Skeletal muscle cell (primary cell): ENCODE measurements at regions not wholly inside any gene's neighbourhood (a gene's known extent, or its start where the extent isn't known, plus 50 kb on each side); places are given as distances from the start of the nearest gene placed in this dataset.

ENCODE experiments used
- DNase-seq: peaks from one replicate; pipeline ENCODE4 v3.0.0-alpha.2; 2010; ENCODE audit warnings: low read depth
- H3K4me3 ChIP-seq: 2 replicates; pipeline ENCODE4 v1.5.1; 2011; ENCODE audit warnings: low read depth, mild to moderate bottlenecking, control low read depth, low read length, moderate library complexity

DNA sequence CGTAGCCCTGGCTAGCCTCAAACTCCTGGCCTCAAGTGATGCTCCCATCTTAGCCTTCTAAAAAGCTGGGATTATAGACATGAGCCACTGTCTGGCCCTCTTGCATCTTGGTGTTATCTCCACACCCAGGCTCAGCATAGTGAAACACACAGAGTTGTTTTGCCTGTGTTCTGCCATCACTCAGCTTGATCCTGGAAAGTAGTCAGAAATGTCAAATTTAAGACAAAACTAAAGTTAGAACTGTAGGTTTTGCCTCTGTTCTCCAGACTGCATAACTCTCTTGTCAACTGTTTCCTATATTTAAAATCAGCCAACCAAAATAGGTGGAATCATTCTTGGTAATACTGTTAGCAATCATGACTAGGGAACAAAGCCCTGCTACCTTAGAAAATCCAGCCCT lies 72.1 kb upstream of the GULP1 start:
- DNase-seq = no peak
- H3K4me3 ChIP-seq = no peak overlapping the region

DNA sequence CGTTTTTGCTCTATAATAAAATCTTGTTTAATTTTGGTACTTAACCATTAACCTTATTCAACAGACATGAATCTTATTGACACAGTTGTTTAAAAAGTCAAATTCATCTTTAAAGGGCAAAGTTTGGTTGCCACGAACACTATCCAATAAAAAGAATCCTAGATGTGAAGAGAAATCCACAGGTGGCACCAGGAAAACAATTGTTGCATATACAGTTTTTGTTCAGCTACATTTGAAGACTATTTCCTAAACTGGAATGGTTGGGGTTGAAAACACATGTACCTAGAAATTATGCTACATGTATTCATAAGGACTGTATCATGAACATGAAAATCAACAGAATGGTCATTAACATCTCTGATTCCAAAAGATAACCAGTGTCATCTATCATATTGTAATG lies 71.1 kb upstream of the GULP1 start:
- no peak overlapping the region for H3K4me3 ChIP-seq

DNA sequence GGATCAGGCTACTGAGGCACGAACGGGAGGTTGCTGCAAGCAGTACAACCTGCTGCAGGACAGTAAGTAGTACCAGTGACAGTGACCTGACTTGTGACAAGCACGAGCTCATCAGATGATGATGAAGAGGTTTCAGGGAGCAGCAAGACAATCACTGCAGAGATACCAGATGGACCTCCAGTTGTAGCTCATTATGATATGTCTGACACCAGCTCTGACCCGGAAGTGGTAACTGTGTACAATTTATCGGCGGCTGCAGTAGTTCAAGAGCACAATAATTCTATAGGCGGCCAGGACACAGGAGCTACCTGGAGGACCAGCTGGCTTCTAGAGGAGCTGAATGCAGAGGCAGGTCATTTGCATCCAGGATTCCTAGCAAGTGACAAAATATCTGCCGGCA lies 64.0 kb upstream of the GULP1 start:
- H3K4me3 ChIP-seq = no peak overlapping the region
- no peak for DNase-seq

More for the DNA sequence above, 71.1 kb upstream of the GULP1 start:
- no peak for DNase-seq

GRCh38 chr2:188235364-188235763 lies 56.3 kb upstream of the GULP1 start:
- H3K4me3 ChIP-seq = no peak overlapping the region
- no peak for DNase-seq

- no peak for DNase-seq
- H3K4me3 ChIP-seq = no peak overlapping the region
Observed at GRCh38 chr2:188238386-188238785, 53.3 kb upstream of the GULP1 start.
